ENCODE measurements at regions not wholly inside any gene's neighbourhood (a gene's known extent, or its start where the extent isn't known, plus 50 kb on each side); places are given as distances from the start of the nearest gene placed in this dataset.

DNA sequence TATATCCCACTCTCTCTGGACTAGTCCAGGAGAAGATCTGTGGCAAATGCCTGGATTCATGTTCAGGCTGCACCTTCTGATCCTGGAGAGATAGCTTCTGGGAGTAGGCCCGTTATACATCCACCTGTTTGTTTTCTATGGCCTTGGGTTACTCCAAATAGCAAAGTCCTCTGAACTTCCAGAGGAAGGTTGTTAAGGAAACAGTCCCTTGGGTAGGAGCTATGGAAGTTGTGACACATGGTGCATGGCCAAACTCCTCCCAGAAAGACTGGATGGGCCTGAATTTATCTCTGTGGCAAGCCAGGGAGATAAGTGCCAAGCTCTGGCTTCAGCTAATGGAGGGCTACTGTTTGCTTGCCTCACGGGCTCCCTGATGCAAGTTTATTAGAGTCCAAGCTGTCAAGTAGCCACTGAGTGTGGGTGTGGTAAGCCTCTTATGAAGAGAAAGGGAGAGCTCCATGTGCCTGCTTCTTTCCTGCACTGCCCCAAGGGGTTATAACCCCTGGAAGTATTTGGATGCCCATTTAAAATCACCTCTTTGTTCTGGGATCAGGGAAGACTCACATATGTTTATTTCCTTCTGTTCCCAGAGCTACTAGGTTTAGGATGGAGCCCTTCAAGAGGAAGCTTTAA, 328.7 kb upstream of the ATP11B start:
- Histone ChIP-seq H3K9ac (ENCODE audit: low read depth, low read length) (no peak overlapping the region), H3K4me3 (ENCODE audit: low read depth, low read length) (no peak overlapping the region), H3K4me1 (ENCODE audit: control insufficient read depth, insufficient read depth, low read length) (no peaks in the 10 kb centered on the region), H3K9me3 (ENCODE audit: control insufficient read depth, insufficient read depth, low read length) (no peaks in the 10 kb centered on the region), H3K27me3 (ENCODE audit: control insufficient read depth, insufficient read depth, low read length) (no peaks in the 10 kb centered on the region), H3K36me3 (ENCODE audit: control insufficient read depth, insufficient read depth, low read length) (no peaks in the 10 kb centered on the region)

DNA sequence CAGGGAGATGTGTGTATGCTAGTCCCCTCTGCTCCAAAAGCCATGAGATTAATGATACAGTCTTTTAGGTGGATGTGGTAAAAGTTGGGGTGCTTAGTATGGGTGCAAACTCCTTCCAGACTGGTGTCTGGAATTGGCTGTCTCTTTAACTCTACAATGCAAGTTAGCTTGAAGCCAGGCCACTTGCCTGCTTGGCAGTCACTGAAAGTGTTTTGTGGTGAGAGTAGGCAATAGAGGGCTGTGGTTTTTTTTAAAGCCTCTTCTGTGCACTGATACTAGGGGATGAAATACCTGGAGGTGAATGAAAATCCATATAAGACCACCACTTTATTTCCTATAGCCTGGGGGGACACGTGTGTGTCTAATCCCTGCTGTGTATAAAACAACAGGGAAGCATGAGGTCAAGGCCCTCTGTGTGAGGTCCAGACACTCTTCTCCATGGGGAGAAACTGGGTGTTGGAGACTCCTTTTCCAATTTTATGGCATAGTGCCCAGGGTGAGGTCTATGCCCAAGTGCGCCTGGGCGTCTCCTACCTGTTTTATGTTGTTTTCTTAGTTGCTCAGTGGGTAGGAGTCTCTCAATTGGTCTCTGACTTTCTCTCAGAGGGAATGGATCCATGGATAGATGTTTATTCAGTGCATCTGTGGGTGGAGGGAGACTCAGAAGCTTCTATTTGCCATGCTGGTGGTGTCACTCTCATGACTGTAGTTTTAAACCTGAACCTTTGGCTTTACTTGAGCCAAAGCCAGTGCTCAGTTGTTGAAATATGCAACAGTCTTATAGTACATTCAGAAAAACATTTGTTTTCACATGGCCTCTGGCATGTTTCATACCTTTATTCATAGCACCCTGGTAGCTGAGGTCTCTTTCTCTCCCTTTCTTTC, 327.8 kb upstream of the ATP11B start:
- Histone ChIP-seq H3K9ac (ENCODE audit: low read depth, low read length) (no peak overlapping the region), H3K4me3 (ENCODE audit: low read depth, low read length) (no peak overlapping the region), H3K9me3 (ENCODE audit: control insufficient read depth, insufficient read depth, low read length) (no peaks in the 10 kb centered on the region), H3K4me1 (ENCODE audit: control insufficient read depth, insufficient read depth, low read length) (no peaks in the 10 kb centered on the region), H3K36me3 (ENCODE audit: control insufficient read depth, insufficient read depth, low read length) (no peaks in the 10 kb centered on the region), H3K27me3 (ENCODE audit: control insufficient read depth, insufficient read depth, low read length) (no peaks in the 10 kb centered on the region)

DNA sequence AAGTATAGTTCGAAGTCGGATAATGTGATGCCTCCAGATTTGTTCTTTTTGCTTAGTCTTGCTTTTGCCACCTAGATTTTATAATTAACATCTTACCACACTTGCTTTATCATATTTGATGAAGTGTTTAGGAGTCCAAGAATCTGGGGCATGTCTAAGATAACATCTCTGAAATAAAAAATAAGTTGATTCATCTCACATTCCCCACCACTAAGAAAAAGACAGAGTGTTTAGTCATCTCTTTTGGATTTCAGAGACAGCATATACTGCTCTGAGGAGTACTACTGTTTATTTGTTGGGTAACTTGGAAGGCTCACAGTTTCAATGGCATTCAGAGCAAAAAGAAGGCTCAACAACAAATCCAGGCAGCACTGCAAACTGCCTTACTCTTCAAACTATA, 324.2 kb upstream of the ATP11B start:
- Histone ChIP-seq H3K4me3 (ENCODE audit: low read depth, low read length) (no peak overlapping the region), H3K27me3 (ENCODE audit: control insufficient read depth, insufficient read depth, low read length) (no peaks in the 10 kb centered on the region), H3K9me3 (ENCODE audit: control insufficient read depth, insufficient read depth, low read length) (no peaks in the 10 kb centered on the region), H3K9ac (ENCODE audit: low read depth, low read length) (no peak overlapping the region), H3K4me1 (ENCODE audit: control insufficient read depth, insufficient read depth, low read length) (no peaks in the 10 kb centered on the region), H3K36me3 (ENCODE audit: control insufficient read depth, insufficient read depth, low read length) (no peaks in the 10 kb centered on the region)

DNA sequence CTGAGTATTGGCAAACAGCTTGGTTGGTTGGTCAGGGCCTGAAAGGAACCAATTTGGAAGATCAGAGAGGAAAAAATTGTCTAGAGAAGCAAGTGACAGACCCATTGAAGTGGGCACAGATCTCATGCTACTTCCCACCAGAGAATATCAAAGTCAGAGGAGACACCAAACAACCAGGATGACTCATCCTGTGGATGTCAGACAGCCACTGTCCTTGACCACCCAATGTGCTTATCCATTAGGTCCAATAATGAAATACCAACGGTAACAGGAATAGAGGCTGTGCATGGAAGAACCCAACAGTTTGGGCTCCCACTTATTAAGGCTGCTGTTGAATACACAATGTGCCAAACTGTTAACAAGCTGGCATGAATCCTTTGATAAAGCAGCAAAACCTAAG, 323.1 kb upstream of the ATP11B start:
- no peaks in the 10 kb centered on the region for H3K27me3 ChIP-seq (ENCODE audit: control insufficient read depth, insufficient read depth, low read length)
- no peaks in the 10 kb centered on the region for H3K4me1 ChIP-seq (ENCODE audit: control insufficient read depth, insufficient read depth, low read length)
- no peaks in the 10 kb centered on the region for H3K9me3 ChIP-seq (ENCODE audit: control insufficient read depth, insufficient read depth, low read length)
- no peaks in the 10 kb centered on the region for H3K36me3 ChIP-seq (ENCODE audit: control insufficient read depth, insufficient read depth, low read length)
- no peak overlapping the region for H3K9ac ChIP-seq (ENCODE audit: low read depth, low read length)
- H3K4me3 ChIP-seq (ENCODE audit: low read depth, low read length): no peak overlapping the region

DNA sequence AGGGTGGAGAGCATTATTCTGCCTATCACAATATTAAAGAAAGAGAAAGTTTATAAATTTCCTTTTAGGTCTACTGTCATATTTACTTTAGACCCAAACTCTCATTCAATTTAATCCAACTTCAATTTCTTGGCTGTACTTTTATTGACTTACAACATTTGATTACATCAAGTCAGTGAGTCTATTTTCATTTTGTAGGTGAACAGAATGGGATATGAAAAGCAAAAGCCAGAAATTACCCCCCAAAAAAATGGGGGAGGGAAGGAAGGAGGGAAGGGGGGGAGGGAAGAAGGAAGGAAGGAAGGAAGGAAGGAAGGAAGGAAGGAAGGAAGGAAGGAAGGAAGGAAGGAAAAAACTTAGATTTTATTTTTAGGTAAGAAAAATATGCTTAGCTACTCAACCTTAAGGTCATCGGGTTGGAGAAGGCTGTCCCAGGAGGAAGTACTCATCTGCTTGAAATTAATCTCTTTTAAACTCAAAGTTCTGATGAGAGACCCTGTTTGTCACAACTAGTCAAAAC, 320.1 kb upstream of the ATP11B start:
- H3K9me3 ChIP-seq (ENCODE audit: control insufficient read depth, insufficient read depth, low read length): no peaks in the 10 kb centered on the region
- no peaks in the 10 kb centered on the region for H3K4me1 ChIP-seq (ENCODE audit: control insufficient read depth, insufficient read depth, low read length)
- H3K9ac ChIP-seq (ENCODE audit: low read depth, low read length): no peak overlapping the region
- H3K36me3 ChIP-seq (ENCODE audit: control insufficient read depth, insufficient read depth, low read length): no peaks in the 10 kb centered on the region
- H3K27me3 ChIP-seq (ENCODE audit: control insufficient read depth, insufficient read depth, low read length): no peaks in the 10 kb centered on the region
- no peak overlapping the region for H3K4me3 ChIP-seq (ENCODE audit: low read depth, low read length)

DNA sequence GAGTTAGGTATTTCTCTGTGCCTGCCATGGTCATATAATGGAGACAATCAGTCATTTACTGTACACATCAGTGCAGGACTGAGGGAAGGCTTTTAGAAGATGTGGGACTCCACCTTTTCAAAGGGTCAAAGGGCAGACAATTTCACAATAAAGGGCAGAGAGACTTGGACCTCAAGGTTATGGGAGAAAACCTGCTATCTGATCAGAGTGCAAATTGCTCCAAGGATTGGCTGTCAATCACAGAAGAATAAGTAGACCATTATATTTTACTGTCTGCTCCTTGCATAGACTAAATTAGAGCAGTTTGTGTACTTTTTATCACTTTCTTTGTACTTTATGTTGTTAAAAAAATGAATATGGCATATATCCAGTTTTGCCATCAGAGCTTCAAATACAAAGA, 314.9 kb upstream of the ATP11B start:
- no peaks in the 10 kb centered on the region for H3K4me1 ChIP-seq (ENCODE audit: control insufficient read depth, insufficient read depth, low read length)
- H3K27me3 ChIP-seq (ENCODE audit: control insufficient read depth, insufficient read depth, low read length): no peaks in the 10 kb centered on the region
- no peak overlapping the region for H3K4me3 ChIP-seq (ENCODE audit: low read depth, low read length)
- H3K36me3 ChIP-seq (ENCODE audit: control insufficient read depth, insufficient read depth, low read length): no peaks in the 10 kb centered on the region
- H3K9ac ChIP-seq (ENCODE audit: low read depth, low read length): no peak overlapping the region
- H3K9me3 ChIP-seq (ENCODE audit: control insufficient read depth, insufficient read depth, low read length): no peaks in the 10 kb centered on the region

DNA sequence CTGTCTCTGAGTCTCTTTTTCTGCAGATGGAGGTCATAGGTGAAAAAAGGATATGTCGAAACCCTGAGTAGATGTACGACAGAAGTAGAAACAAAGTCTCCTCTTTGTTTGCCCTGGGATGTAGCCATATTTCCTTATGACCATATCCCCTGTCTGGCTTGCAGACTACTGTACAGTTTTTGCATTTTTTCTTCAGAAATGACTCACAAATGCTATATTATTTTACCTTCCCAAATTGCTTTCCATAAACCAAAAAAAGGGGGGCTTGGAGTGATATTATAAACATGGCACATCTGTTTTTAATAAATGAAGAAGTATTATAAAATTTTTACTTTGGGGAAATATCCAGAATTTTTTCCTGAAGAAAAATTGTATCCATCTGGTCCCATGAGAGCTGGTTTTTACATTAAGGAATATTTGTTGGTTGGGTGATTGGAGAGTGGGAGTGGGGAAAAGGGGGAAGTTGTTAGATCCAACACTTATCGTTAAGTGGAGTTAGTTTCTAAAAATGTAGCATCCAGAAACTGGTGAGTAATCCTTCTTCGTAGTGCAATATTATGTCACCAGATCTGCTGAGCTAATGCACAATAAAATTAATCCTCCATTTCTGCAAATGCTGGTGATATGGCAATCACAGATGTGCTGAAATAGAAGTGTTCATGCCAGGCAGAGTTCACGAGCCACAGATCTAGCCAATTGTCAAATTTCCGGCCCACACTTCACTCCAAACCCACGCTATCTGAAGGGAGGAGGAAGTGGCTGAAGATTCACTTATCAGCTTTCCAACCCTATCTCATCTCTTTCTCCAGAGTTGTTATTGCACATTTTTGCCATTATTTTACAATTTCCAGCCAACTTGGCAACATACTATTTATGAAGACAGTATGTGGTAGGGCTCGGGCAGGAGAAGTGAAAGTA, 313.6 kb upstream of the ATP11B start:
- no peak overlapping the region for H3K9ac ChIP-seq (ENCODE audit: low read depth, low read length)
- H3K9me3 ChIP-seq (ENCODE audit: control insufficient read depth, insufficient read depth, low read length): no peaks in the 10 kb centered on the region
- H3K4me1 ChIP-seq (ENCODE audit: control insufficient read depth, insufficient read depth, low read length): peaks cover 3% of the 10 kb centered on the region
- H3K36me3 ChIP-seq (ENCODE audit: control insufficient read depth, insufficient read depth, low read length): no peaks in the 10 kb centered on the region
- no peaks in the 10 kb centered on the region for H3K27me3 ChIP-seq (ENCODE audit: control insufficient read depth, insufficient read depth, low read length)
- no peak overlapping the region for H3K4me3 ChIP-seq (ENCODE audit: low read depth, low read length)

DNA sequence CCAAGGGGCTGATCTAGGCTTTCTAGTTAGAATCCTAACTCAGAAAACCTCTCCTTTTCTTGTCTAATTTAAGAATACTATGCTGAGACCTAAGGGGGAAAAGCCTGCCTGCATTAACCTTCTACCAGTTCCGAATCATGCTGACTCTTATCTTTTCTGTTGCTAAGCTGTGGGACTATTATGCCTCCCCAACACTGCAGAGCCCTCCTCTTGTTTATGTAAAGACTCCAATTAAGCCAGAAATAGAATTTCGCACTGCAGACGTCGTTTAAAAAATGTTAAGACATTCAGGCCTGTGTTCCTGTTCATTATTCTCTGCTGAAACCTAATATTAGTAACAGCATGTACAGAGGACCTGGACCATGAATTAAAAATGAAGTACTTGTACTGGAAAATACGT, 310.6 kb upstream of the ATP11B start:
- H3K4me3 ChIP-seq (ENCODE audit: low read depth, low read length): no peak overlapping the region
- no peak overlapping the region for H3K9ac ChIP-seq (ENCODE audit: low read depth, low read length)
- H3K36me3 ChIP-seq (ENCODE audit: control insufficient read depth, insufficient read depth, low read length): no peaks in the 10 kb centered on the region
- H3K4me1 ChIP-seq (ENCODE audit: control insufficient read depth, insufficient read depth, low read length): peaks cover 3% of the 10 kb centered on the region
- H3K9me3 ChIP-seq (ENCODE audit: control insufficient read depth, insufficient read depth, low read length): no peaks in the 10 kb centered on the region
- no peaks in the 10 kb centered on the region for H3K27me3 ChIP-seq (ENCODE audit: control insufficient read depth, insufficient read depth, low read length)

DNA sequence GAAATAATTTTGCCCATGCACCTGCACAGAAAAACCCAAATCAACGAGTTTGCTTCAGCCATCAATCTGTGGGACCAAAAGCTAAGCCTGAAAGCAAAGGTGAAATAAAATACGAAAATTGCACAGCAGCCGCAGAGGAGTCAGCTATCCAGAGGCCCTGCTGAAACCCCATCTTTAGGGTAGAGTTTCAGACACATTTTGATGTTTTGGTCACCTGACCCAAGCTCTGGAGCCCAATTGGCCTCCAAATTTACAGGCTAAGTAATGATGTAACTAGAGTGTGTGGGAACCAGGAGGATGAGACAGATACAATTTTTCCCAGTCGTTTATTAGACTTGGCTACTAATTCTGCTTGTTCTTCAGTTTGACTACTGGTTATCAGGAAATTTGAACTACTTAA, 308.6 kb upstream of the ATP11B start:
- Histone ChIP-seq H3K4me3 (ENCODE audit: low read depth, low read length) (no peak overlapping the region), H3K27me3 (ENCODE audit: control insufficient read depth, insufficient read depth, low read length) (no peaks in the 10 kb centered on the region), H3K36me3 (ENCODE audit: control insufficient read depth, insufficient read depth, low read length) (no peaks in the 10 kb centered on the region), H3K4me1 (ENCODE audit: control insufficient read depth, insufficient read depth, low read length) (peaks cover 3% of the 10 kb centered on the region), H3K9ac (ENCODE audit: low read depth, low read length) (no peak overlapping the region), H3K9me3 (ENCODE audit: control insufficient read depth, insufficient read depth, low read length) (no peaks in the 10 kb centered on the region)

DNA sequence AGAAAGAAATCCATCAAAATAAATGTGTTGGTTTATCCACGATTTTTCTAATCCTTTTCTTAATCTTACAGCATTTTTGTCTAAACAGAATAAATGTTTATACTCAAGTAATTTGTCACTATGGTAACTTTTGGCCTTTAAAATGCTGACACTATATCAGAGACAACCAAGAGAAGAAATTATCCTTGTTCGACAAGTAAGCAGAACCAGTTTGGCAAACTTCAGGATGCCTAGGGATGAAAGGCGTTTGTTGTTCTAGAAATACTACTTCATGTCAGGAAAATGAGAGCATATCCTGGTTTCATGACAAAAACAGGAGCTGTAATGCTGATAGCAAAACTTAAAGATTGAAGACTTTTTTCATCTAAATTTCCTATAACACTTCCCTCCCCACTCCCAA, 308.0 kb upstream of the ATP11B start:
- H3K4me3 ChIP-seq (ENCODE audit: low read depth, low read length): no peak overlapping the region
- H3K9ac ChIP-seq (ENCODE audit: low read depth, low read length): no peak overlapping the region
- H3K27me3 ChIP-seq (ENCODE audit: control insufficient read depth, insufficient read depth, low read length): no peaks in the 10 kb centered on the region
- no peaks in the 10 kb centered on the region for H3K9me3 ChIP-seq (ENCODE audit: control insufficient read depth, insufficient read depth, low read length)
- H3K4me1 ChIP-seq (ENCODE audit: control insufficient read depth, insufficient read depth, low read length): peaks cover 3% of the 10 kb centered on the region
- no peaks in the 10 kb centered on the region for H3K36me3 ChIP-seq (ENCODE audit: control insufficient read depth, insufficient read depth, low read length)

DNA sequence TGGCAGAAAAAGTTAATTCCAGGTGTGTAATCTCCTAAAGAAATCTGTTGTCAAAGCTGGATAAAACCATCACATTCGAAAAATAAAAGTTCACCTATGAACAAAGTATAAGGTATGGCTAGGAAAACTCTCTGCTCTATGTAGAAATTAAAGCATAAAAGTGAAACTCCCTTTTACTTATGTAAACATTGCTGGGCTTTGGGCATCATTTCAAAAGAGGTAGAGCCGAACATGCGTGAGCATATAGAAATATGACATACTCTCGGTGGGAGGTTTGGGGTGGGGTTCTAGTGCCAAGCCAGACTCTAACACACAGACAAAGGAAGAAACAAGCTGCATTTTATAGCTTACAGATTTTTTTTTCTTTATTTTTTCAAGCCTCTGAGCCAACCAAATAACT, 306.8 kb upstream of the ATP11B start:
- H3K4me3 ChIP-seq (ENCODE audit: low read depth, low read length): no peak overlapping the region

More for the DNA sequence above, 306.8 kb upstream of the ATP11B start:
- Histone ChIP-seq H3K36me3 (ENCODE audit: control insufficient read depth, insufficient read depth, low read length) (no peaks in the 10 kb centered on the region), H3K9ac (ENCODE audit: low read depth, low read length) (no peak overlapping the region), H3K4me1 (ENCODE audit: control insufficient read depth, insufficient read depth, low read length) (peaks cover 10% of the 10 kb centered on the region), H3K9me3 (ENCODE audit: control insufficient read depth, insufficient read depth, low read length) (no peaks in the 10 kb centered on the region), H3K27me3 (ENCODE audit: control insufficient read depth, insufficient read depth, low read length) (no peaks in the 10 kb centered on the region)
